Progenitor cell of endocrine pancreas (in vitro differentiated cells): ENCODE measurements at regions not wholly inside any gene's neighbourhood (a gene's known extent, or its start where the extent isn't known, plus 50 kb on each side); places are given as distances from the start of the nearest gene placed in this dataset.

ENCODE experiments used
- DNase-seq: peaks from one replicate; pipeline ENCODE4 v3.0.0; 2021; ENCODE audit warnings: low spot score; ENCODE audit not compliant: unreplicated experiment
- H3K27ac Mint-ChIP-seq: 2 replicates; pipeline ENCODE4 v1.8.0; 2021; ENCODE audit warnings: mild to moderate bottlenecking, moderate library complexity, mixed read lengths
- H3K27me3 Mint-ChIP-seq: 2 replicates; pipeline ENCODE4 v1.8.0; 2021; ENCODE audit warnings: mixed read lengths
- H3K36me3 Mint-ChIP-seq: 2 replicates; pipeline ENCODE4 v1.8.0; 2022; ENCODE audit warnings: mixed read lengths; ENCODE audit not compliant: insufficient read depth
- H3K4me1 Mint-ChIP-seq: 2 replicates; pipeline ENCODE4 v1.8.0; 2021; ENCODE audit warnings: low read depth, mixed read lengths
- H3K4me3 Mint-ChIP-seq: 2 replicates; pipeline ENCODE4 v1.8.0; 2021; ENCODE audit warnings: low read depth, mild to moderate bottlenecking, moderate library complexity, mixed read lengths
- H3K9me3 Mint-ChIP-seq: 2 replicates; pipeline ENCODE4 v1.8.0; 2021; ENCODE audit warnings: low read depth, mixed read lengths
- CTCF ChIP-seq: fragments of 200-600 bp; sonication (generic); IDR thresholded peaks from one replicate; pipeline ENCODE4 v1.5.0; 2021; ENCODE audit warnings: antibody characterized with exemption, mild to moderate bottlenecking; ENCODE audit not compliant: unreplicated experiment

GRCh38 chr14:82438436-82438835 lies 904.8 kb upstream of the SEL1L start:
- H3K9me3 Mint-ChIP-seq = peaks cover 5% of the 10 kb centered on the region
- no peaks in the 10 kb centered on the region for H3K4me1 Mint-ChIP-seq
- no peak overlapping the region for H3K27ac Mint-ChIP-seq
- no peaks in the 10 kb centered on the region for H3K27me3 Mint-ChIP-seq
- H3K4me3 Mint-ChIP-seq = no peak overlapping the region
- no peak for DNase-seq
- no peak for TF ChIP-seq CTCF
- H3K36me3 Mint-ChIP-seq = no peaks in the 10 kb centered on the region

- no peak overlapping the region for H3K27ac Mint-ChIP-seq
- H3K4me3 Mint-ChIP-seq = no peak overlapping the region
- H3K27me3 Mint-ChIP-seq = no peaks in the 10 kb centered on the region
- H3K36me3 Mint-ChIP-seq = no peaks in the 10 kb centered on the region
- no peak for DNase-seq
- no peaks in the 10 kb centered on the region for H3K4me1 Mint-ChIP-seq
- H3K9me3 Mint-ChIP-seq = peaks cover 5% of the 10 kb centered on the region
- no peak for TF ChIP-seq CTCF
These were observed 907.6 kb upstream of the SEL1L start for GRCh38 chr14:82441270-82441669.

GRCh38 chr14:82445810-82446570 lies 912.3 kb upstream of the SEL1L start:
- Mint-ChIP-seq H3K36me3 (no peaks in the 10 kb centered on the region), H3K27ac (no peak overlapping the region), H3K27me3 (no peaks in the 10 kb centered on the region), H3K9me3 (peaks cover 5% of the 10 kb centered on the region), H3K4me1 (no peaks in the 10 kb centered on the region), H3K4me3 (no peak overlapping the region)
- TF ChIP-seq CTCF = no peak
- no peak for DNase-seq

- no peak overlapping the region for H3K27ac Mint-ChIP-seq
- no peaks in the 10 kb centered on the region for H3K4me1 Mint-ChIP-seq
- no peak for DNase-seq
- no peak for TF ChIP-seq CTCF
- no peak overlapping the region for H3K4me3 Mint-ChIP-seq
- no peaks in the 10 kb centered on the region for H3K9me3 Mint-ChIP-seq
- no peaks in the 10 kb centered on the region for H3K27me3 Mint-ChIP-seq
- H3K36me3 Mint-ChIP-seq = no peaks in the 10 kb centered on the region
These were observed 913.9 kb upstream of the SEL1L start for GRCh38 chr14:82447586-82447985.

GRCh38 chr14:82449926-82450468 lies 916.3 kb upstream of the SEL1L start:
- no peaks in the 10 kb centered on the region for H3K27me3 Mint-ChIP-seq
- H3K4me1 Mint-ChIP-seq = no peaks in the 10 kb centered on the region
- no peak for DNase-seq
- H3K36me3 Mint-ChIP-seq = no peaks in the 10 kb centered on the region
- H3K27ac Mint-ChIP-seq = no peak overlapping the region
- H3K9me3 Mint-ChIP-seq = no peaks in the 10 kb centered on the region
- no peak overlapping the region for H3K4me3 Mint-ChIP-seq
- no peak for TF ChIP-seq CTCF
